Activated naive CD8-positive, alpha-beta T cell treated with anti-CD3 and anti-CD28 coated beads, Interleukin-2, amount 50 U/mL, for 24 hours (primary cell): ENCODE measurements at regions not wholly inside any gene's neighbourhood (a gene's known extent, or its start where the extent isn't known, plus 50 kb on each side); places are given as distances from the start of the nearest gene placed in this dataset.
"Not testable (repeated sequence)": the region's sequence is repeated elsewhere in the genome, so short reads cannot be mapped to it uniquely, and the experiment has no call there.

Experiments
- ATAC-seq: fragments of 150-1000 bp; cut with Tn5 transposase; one replicate; pipeline ENCODE4 v1.10.0; 2021
- DNase-seq: peaks from one replicate; pipeline ENCODE4 v3.0.0; 2021
- H3K27ac Mint-ChIP-seq: one replicate; pipeline ENCODE4 v1.8.0; 2021; ENCODE audit warnings: mild to moderate bottlenecking, mixed read lengths
- H3K27me3 Mint-ChIP-seq: one replicate; pipeline ENCODE4 v1.8.0; 2021; ENCODE audit warnings: mixed read lengths
- H3K36me3 Mint-ChIP-seq: one replicate; pipeline ENCODE4 v1.8.0; 2021; ENCODE audit warnings: low read depth, mixed read lengths
- H3K4me1 Mint-ChIP-seq: one replicate; pipeline ENCODE4 v1.8.0; 2021; ENCODE audit warnings: mixed read lengths
- H3K4me3 Mint-ChIP-seq: one replicate; pipeline ENCODE4 v1.8.0; 2021; ENCODE audit warnings: mild to moderate bottlenecking, moderate library complexity, mixed read lengths
- H3K9me3 Mint-ChIP-seq: one replicate; pipeline ENCODE4 v1.8.0; 2021; ENCODE audit warnings: mixed read lengths

- Mint-ChIP-seq H3K36me3 (no peaks in the 10 kb centered on the region), H3K27ac (no peak overlapping the region), H3K4me3 (no peak overlapping the region), H3K27me3 (peaks cover 7% of the 10 kb centered on the region), H3K4me1 (peaks cover 2% of the 10 kb centered on the region), H3K9me3 (no peaks in the 10 kb centered on the region)
- ATAC-seq (no peak), DNase-seq (no peak)
These were observed 140.7 kb downstream of the SREK1 start for GRCh38 chr5:66284588-66285342.

GRCh38 chr5:66285343-66285922, 141.3 kb downstream of the SREK1 start:
- DNase-seq, result no peak
- no peaks in the 10 kb centered on the region for H3K4me1 Mint-ChIP-seq
- peaks cover 7% of the 10 kb centered on the region for H3K27me3 Mint-ChIP-seq
- H3K36me3 Mint-ChIP-seq, result no peaks in the 10 kb centered on the region
- ATAC-seq, result peak; percentile 40
- H3K4me3 Mint-ChIP-seq, result no peak overlapping the region
- H3K27ac Mint-ChIP-seq, result no peak overlapping the region
- no peaks in the 10 kb centered on the region for H3K9me3 Mint-ChIP-seq

GRCh38 chr5:66291771-66292170, 147.7 kb downstream of the SREK1 start:
- H3K27ac Mint-ChIP-seq, result no peak overlapping the region
- no peak for DNase-seq
- H3K27me3 Mint-ChIP-seq, result peaks cover 5% of the 10 kb centered on the region
- ATAC-seq, result no peak
- H3K9me3 Mint-ChIP-seq, result no peaks in the 10 kb centered on the region
- no peak overlapping the region for H3K4me3 Mint-ChIP-seq
- no peaks in the 10 kb centered on the region for H3K36me3 Mint-ChIP-seq
- H3K4me1 Mint-ChIP-seq, result no peaks in the 10 kb centered on the region

GRCh38 chr5:66293851-66294250, 149.8 kb downstream of the SREK1 start:
- not testable (repeated sequence) for H3K36me3 Mint-ChIP-seq, H3K27ac Mint-ChIP-seq, ATAC-seq, H3K9me3 Mint-ChIP-seq, H3K4me3 Mint-ChIP-seq, H3K27me3 Mint-ChIP-seq, DNase-seq, H3K4me1 Mint-ChIP-seq

- no peak for DNase-seq
- no peaks in the 10 kb centered on the region for H3K36me3 Mint-ChIP-seq
- H3K9me3 Mint-ChIP-seq, result no peaks in the 10 kb centered on the region
- no peaks in the 10 kb centered on the region for H3K4me1 Mint-ChIP-seq
- H3K27ac Mint-ChIP-seq, result no peak overlapping the region
- peaks cover 3% of the 10 kb centered on the region for H3K27me3 Mint-ChIP-seq
- no peak for ATAC-seq
- H3K4me3 Mint-ChIP-seq, result no peak overlapping the region
These were observed 155.4 kb downstream of the SREK1 start for GRCh38 chr5:66299463-66299862.

DNA sequence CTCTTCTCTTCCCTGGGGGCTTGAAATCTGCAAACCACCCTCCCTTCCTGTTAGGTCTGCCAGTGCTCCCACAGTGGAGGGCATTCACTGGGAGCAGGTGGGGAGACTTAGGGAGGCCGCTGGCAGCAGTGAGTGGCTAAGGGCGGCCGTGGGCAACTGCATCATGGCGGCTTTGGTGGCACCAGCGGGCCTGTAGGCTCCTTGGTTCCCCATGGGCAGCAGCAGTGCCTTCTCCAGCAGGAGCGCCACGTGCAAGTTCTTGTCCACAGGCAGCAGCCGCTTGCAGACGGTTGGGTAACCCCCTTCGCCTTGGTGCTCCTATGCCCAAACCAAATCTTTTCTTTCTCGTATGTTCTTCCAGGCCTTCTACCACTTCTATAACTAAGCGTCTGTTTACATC, 158.2 kb downstream of the SREK1 start:
- no peak for DNase-seq
- Mint-ChIP-seq H3K9me3 (no peaks in the 10 kb centered on the region), H3K27ac (no peak overlapping the region), H3K4me1 (no peaks in the 10 kb centered on the region), H3K27me3 (peaks cover 7% of the 10 kb centered on the region), H3K36me3 (no peaks in the 10 kb centered on the region), H3K4me3 (no peak overlapping the region)
- ATAC-seq, result no peak

- H3K4me3 Mint-ChIP-seq, result no peak overlapping the region
- no peaks in the 10 kb centered on the region for H3K9me3 Mint-ChIP-seq
- ATAC-seq (peak; percentile 75), DNase-seq (peak; percentile 15)
- no peaks in the 10 kb centered on the region for H3K36me3 Mint-ChIP-seq
- no peaks in the 10 kb centered on the region for H3K4me1 Mint-ChIP-seq
- no peak overlapping the region for H3K27ac Mint-ChIP-seq
- peaks cover 7% of the 10 kb centered on the region for H3K27me3 Mint-ChIP-seq
These were observed 162.2 kb downstream of the SREK1 start for GRCh38 chr5:66306105-66306843.

- DNase-seq, result no peak
- Mint-ChIP-seq H3K36me3 (no peaks in the 10 kb centered on the region), H3K9me3 (no peaks in the 10 kb centered on the region), H3K27ac (no peak overlapping the region), H3K4me3 (no peak overlapping the region), H3K27me3 (peaks cover 5% of the 10 kb centered on the region), H3K4me1 (no peaks in the 10 kb centered on the region)
- ATAC-seq, result no peak
These were observed 162.8 kb downstream of the SREK1 start for GRCh38 chr5:66306844-66307315.

DNA sequence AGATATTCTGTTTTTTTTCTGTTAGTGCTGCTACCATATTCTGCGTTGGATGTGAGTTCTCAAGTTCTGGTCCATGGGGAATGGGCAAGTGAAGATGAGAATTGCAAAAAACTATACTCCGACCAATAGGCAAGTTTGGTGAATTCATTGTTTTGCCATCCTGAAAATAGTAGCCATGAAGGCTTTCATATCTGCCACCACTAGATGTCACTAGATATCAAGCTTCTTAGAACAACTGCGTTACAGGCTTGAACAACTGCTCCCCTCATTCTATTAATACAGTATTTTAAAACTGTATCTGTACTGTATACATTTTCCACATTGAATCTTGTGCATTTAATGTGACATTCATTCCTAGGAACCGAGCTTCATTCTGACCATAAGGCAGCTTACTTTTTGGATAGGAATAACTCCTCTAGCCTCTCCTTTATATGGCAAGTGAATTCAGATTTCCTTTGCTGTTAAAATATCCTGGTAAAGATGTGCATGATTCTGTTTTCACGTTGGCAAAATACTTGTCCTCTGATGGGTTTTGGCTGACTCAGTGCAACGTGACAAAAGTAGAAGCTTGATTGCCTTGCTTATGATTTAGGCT, 163.6 kb downstream of the SREK1 start:
- peak; percentile 59 for ATAC-seq
- Mint-ChIP-seq H3K36me3 (no peaks in the 10 kb centered on the region), H3K4me3 (no peak overlapping the region), H3K27ac (no peak overlapping the region), H3K4me1 (no peaks in the 10 kb centered on the region), H3K9me3 (no peaks in the 10 kb centered on the region), H3K27me3 (peaks cover 5% of the 10 kb centered on the region)
- no peak for DNase-seq

DNA sequence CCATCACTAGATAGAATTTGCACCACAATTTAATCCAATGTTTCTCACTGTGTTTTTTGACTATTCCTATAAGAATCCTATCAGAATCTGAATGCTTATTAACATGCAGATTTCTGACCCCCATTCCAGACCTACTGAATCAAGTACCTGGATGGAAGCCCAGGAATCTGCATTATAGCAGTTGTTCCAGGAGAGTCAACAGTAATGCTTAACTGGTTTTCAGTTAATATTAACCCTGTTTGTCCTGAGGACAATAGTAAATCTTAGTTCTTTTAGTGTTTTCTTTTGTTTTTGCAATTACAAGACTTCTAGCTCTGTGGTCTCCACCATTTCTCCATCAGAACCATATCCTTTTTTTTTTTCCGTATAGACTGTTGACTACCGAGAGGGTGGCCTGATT, 168.2 kb downstream of the SREK1 start:
- H3K4me1 Mint-ChIP-seq, result no peaks in the 10 kb centered on the region
- H3K36me3 Mint-ChIP-seq, result peaks cover 6% of the 10 kb centered on the region
- H3K4me3 Mint-ChIP-seq, result no peak overlapping the region
- H3K27me3 Mint-ChIP-seq, result peaks cover 6% of the 10 kb centered on the region
- H3K27ac Mint-ChIP-seq, result no peak overlapping the region
- DNase-seq (no peak), ATAC-seq (no peak)
- peaks cover 27% of the 10 kb centered on the region for H3K9me3 Mint-ChIP-seq

DNA sequence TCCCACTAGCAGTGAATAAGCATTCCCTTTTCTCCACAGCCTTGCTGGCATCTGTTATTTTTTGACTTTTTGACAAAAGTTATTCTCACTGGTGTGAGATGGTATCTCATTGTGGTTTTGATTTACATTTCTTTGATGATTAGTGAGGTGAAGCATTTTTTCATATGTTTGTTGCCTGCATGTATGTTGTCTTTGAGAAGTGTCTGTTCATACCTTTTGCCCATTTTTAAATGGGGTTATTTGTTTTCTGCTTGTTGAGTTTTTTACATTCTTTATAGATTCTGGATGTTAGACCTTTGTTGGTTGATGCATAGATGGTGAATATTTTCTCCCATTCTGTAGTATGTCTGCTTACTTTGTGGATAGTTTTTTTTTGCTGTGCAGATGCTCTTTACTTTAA, 171.7 kb downstream of the SREK1 start:
- Mint-ChIP-seq H3K4me3 (no peak overlapping the region), H3K36me3 (peaks cover 6% of the 10 kb centered on the region), H3K9me3 (peaks cover 27% of the 10 kb centered on the region), H3K4me1 (no peaks in the 10 kb centered on the region), H3K27me3 (peaks cover 6% of the 10 kb centered on the region), H3K27ac (no peak overlapping the region)
- DNase-seq, result no peak
- ATAC-seq, result no peak

DNA sequence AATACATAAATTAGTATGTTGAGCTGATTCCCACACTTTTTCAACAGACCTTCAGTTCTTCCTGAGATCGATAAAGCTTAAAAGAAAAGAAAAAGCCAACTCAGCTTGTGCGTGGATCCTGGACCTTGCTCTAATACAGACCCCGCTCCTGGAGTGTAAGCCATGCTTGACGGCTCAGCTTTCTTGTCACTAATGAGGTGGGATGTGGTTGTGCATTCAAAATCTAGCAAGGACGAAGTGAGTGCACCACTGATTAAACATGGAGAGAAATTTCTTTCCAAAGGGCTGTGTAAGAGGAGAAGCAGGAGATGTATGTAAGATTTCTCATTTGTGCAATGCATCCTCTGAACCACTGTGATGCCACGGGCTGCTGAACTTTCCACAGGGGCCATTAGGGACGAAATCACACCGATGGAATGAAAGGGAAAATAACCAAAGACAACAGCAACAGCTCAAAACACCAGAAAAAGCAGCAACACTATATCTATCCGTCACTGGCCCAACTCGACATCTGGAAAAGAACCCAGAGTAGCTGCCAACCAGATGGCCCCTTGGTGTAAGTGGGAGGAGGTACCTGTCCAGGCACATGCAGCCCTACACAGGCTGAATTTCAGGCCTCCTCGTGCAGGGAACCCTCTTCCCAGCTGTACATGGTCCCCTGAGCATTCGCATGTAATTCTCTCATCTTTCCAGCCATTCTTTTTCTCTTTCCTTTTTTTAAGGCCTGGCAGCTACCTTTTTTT, 178.9 kb downstream of the SREK1 start:
- DNase-seq (no peak), ATAC-seq (no peak)
- H3K36me3 Mint-ChIP-seq, result no peaks in the 10 kb centered on the region
- H3K27me3 Mint-ChIP-seq, result peaks cover 8% of the 10 kb centered on the region
- H3K9me3 Mint-ChIP-seq, result no peaks in the 10 kb centered on the region
- H3K4me3 Mint-ChIP-seq, result no peak overlapping the region
- no peak overlapping the region for H3K27ac Mint-ChIP-seq
- H3K4me1 Mint-ChIP-seq, result no peaks in the 10 kb centered on the region

DNA sequence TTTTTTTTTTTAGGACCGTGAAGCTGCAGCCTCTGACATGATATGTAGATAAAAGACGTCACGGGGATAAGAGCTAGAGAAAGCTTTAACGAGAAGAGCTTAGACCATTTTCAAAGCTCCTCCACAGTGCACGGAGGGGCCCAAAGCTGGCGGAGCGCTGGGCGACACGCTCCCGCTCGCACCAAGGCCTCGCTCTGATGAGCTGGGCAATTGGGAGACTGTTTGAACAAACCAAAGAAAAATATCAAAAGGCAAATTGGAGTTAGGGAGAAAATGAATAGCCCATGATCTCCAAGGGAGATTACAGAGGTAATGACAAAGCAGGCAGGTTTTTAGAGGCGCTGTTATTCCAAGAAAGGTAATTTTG, 179.4 kb downstream of the SREK1 start:
- no peaks in the 10 kb centered on the region for H3K9me3 Mint-ChIP-seq
- no peak overlapping the region for H3K27ac Mint-ChIP-seq
- no peaks in the 10 kb centered on the region for H3K36me3 Mint-ChIP-seq
- DNase-seq (no peak), ATAC-seq (no peak)
- H3K4me1 Mint-ChIP-seq, result peaks cover 2% of the 10 kb centered on the region
- peaks cover 8% of the 10 kb centered on the region for H3K27me3 Mint-ChIP-seq
- no peak overlapping the region for H3K4me3 Mint-ChIP-seq

GRCh38 chr5:66324357-66324756, 180.3 kb downstream of the SREK1 start:
- H3K4me1 Mint-ChIP-seq, result peaks cover 8% of the 10 kb centered on the region
- H3K27ac Mint-ChIP-seq, result no peak overlapping the region
- no peak overlapping the region for H3K4me3 Mint-ChIP-seq
- ATAC-seq (no peak), DNase-seq (no peak)
- H3K36me3 Mint-ChIP-seq, result no peaks in the 10 kb centered on the region
- no peaks in the 10 kb centered on the region for H3K9me3 Mint-ChIP-seq
- H3K27me3 Mint-ChIP-seq, result peaks cover 8% of the 10 kb centered on the region
